ENCODE measurements at regions not wholly inside any gene's neighbourhood (a gene's known extent, or its start where the extent isn't known, plus 50 kb on each side); places are given as distances from the start of the nearest gene placed in this dataset.

DNA sequence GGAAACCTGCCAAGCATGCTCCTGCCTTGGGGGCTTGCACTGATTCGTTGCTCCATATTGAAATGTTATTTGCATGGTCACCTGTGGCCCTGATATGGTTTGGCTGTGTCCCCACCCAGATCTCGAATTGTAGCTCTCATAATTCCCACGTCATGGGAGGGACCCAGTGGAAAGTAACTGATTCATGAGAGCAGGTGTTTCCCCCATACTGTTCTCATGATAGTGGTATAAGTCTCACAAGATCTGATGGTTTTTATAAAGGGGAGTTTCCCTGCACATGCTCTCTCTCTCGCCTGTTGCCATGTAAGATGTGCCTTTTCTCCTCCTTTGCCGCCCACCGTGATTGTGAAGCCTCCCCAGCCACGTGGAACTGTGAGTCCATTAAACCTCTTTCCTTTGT is 402.4 kb downstream of the ETS1 start:
- no peak for DNase-seq

DNA sequence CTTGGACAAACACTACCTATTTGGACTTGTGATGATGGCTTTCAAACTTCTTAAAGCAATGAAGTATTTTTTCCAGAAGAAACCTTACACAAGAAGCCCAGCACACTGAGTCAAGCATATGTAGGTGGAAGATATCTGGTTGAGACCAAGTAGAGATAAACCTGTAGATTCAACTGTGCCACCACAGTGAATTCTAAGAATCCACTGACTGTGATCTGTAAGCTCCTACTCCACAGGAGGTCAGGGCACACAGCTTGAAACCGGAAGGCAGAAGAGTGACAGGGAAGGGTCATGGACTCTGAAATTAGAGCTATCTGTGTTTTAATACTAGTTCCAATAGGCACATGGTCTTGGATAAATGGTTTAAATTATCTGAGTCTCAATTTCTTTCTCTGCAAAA is 404.5 kb downstream of the ETS1 start:
- no peak for DNase-seq

DNA sequence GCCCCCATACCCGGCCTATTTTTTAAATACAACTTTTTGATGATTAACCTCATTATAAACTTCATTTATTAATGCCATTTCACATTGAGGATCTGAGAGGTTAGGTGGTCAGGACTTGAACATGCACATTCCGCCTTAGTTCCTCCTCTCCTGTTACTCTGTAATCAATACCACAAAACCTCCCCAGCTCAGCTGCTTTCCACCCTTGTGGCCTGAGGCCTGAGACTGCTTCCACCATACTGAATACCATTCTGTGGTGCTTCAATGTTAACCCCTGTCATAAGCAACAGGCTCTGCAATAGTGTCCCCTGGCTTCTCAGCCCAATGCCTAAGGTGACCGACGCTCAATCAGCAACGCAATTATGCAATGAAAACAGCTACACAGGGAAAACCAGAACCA is 405.4 kb downstream of the ETS1 start:
- DNase-seq = no peak

DNA sequence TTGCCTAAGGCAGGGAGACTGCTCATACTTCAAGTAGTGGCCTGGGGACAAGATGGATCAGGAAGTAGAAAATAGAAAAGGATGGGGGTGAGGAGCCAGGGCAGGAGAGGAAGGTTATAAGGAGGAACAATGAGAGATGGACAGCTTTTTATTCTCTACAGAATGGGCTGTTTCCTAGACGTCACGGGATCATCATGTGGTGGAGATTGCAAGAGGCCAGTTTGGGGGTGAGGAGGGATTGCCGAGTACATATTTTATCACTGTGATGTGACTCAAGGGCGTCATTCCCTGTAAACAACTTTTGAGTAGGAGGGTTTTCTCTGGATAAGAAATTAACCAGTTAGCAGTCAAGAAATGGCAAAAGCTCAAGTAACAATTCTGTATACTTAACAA is 406.3 kb downstream of the ETS1 start:
- no peak for DNase-seq

DNA sequence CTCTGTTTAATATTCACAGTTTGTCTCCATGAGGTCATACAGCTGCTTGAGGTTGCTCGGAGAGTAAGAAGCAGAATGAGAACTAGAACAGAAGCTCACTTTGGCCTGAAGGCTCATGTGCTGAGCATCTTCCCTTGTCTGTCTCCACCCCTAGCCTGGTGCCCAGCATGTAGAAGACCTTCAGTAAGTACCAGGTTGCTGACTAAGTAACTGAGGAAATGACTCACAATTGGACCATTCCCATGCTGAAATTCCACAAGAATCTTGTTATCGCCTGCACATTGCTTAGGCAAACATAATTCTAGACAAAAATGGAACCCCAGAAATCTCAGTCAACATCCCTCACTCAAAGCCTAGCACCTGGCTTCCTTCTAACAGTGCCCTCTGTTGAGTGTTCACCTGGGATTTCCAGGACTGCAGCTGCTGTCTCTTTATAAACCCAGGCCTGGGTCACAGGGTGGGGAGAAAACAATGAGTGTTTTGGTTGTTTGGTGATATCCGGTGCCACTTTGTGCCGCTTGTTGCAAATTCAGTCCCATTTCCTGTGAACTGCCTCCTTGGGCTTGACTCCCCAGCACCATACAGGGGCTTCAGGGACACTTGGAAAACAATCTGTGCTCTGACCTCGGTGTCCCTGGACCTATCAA is 406.8 kb downstream of the ETS1 start:
- DNase-seq = no peak

DNA sequence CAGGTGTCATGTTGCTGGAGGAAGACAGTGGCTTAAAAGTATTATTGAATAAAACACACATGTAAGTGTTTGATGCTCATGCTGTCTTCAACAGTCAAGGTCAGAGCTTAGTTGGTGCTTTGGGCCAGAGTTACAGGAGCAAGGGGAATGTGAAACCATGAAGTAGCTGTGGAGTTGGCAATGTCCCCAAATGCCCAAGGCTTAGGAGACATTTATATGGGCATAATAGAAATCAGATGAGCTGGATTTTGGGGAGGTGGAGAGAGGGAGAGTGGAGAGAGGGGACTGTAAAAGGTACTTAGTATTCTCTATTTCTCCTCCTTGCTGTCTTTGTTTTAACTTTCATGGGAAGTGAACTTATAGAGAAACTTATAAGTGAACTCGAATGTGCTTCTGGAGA is 407.8 kb downstream of the ETS1 start:
- no peak for DNase-seq

DNA sequence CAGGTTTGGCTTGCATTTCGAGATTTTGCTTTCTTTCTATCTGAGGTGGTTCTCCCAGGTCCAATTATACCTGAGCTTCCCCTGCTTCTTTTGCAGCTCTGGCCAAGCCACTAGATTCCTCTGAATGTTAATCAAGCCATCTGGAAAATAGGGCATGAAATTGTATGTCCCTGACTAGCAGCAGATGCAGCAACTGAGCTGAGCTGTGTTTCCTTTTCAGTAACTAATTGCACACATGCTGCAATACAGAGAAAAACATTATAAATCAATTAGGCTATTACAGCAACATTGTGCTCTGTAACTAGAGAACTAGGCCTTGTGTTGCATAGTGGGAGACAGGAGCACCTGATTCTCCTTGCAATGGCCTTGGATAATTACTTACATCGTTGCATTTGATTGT is 408.3 kb downstream of the ETS1 start:
- DNase-seq = no peak

DNA sequence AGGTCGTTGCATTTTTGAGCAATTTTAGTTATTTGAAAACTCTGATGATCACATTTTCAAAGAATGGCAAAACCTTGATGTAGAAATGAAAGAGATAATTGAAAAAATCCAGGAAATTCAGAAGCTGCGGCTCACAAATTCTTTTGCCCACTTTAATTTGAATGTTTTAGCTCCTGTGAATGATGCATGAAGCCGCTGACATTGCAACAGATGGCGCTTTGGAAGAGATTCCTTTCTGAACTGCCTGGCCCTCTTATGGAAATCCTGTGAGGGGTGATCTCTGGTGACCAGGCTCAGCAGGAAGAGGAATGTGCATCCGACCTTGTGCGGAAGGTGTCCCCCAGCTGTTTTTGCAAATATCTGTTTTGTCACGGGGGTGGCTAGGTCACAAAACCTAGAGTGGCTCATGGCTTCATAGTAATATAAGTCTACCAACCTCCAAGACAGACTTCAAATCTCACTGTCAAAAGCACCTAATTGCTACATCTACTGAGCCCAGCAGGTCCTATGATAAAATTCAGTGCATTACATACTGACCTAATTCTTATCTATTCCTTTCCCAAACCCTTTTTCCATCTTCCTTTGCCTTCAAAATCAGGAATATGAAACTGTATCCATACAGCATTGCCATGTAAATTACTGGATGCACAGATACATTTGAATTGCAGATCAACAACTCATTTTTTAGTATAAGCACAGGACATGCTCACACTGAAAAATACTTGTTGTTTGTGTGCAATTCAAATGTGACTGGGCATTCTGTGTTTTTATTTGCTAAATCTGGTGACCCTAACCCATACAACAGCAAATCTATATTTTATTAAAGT is 412.7 kb downstream of the ETS1 start:
- DNase-seq = no peak

DNA sequence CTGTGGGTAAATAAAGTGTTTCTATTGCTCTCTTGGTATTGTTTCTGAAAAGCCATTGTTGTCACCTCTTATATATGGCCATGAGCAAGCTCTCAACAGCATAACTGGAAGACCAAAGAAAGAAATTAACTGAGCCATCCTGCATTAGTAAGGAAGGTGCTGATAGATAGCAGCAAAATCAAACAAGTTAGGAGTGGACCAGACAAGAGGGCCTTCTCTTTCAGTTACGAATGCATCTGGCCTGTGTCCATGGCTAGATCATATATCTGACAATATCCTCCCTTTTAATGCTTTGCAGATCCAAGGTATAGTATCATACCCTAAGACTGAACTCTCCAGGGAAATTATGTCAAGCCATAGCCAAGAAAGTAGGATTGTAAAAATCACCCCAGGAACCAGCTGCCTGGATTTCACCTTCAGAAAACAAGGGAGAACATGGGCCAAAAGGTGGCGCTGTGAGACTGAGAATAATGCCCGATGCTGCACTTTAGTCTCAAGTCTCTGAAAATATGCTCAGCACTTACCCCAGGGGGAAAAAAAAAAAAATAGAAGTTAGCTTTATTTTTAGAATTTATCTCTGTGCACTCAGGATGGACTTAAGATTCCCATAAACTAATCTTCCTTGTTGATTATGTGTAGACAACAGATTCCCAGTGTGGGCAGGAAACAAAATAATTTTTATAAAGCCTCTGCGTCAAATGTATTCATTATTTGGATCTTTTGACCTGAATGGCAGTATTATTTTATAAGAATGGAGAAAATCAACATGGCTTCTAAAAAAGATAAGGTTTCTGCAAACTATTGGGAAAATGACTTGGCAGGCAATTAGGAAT is 415.1 kb downstream of the ETS1 start:
- peak; percentile 86 for DNase-seq

DNA sequence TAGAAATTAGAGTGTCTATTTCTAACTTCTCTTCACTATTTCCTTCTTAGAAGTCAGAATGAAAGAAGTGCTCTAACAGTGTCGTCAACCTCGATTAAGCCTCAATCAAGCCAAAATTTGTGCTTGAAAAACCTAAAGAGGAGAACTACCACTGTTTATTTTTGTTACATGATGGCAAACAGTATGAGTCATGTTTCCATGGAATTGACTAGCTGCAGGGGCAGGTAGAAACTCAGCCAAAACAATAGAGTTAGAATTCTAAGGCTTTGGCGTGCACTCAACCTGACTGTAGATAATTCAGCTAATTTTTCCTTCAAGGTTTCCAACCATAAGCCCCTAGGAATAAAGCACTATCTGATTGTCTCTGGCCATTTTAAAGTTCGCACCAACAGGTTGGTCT is 415.9 kb downstream of the ETS1 start:
- DNase-seq = no peak

DNA sequence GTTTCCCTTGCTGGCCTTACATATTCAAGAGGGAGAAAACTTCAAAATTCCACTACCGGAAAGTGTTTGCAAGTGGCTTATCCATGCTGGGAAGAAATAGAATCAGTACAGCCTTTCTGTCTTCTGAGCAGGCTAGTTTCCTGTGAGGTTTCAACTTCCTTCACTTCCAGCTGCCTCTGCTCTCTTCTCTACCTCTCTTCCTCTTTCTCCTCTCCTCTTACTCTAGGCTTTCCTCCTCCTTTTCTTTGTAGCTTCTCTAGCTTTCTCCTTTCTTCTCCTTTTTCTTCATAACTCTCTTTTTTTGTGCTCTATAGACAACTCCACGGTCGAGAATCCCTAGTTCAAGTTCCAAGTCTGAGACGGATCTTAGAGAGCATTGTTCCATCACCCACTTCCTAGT is 421.8 kb downstream of the ETS1 start:
- DNase-seq = no peak

DNA sequence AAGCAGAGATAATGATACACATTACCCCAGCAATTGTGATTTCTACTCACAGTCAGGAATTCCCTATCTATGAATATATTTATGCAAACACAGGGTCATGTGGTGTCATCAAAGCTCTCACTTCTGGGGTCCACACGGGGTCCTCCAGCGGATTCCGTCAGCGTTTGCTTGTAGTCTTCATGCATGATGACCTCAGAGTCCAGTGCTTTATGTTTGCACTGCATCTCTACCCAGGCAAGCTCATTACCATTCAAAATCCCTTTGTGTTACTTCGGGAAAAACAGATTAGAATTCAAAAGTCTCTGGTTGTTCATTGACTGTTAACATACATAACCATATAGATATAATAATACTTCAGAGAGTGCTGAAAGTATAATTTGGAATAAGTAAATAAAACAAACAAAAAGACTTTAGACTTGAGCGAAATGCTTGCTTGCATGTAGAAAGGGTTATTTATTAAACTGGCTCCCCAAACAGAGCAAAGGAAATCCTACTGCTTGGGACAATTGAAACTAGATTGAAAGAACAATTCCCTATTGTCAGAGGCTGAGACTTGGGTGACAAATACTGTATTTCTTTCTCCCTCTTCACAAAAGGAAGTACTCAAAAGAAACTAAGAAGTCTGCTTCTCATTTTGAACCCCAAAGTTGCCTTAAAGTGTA is 423.1 kb downstream of the ETS1 start:
- no peak for DNase-seq

DNA sequence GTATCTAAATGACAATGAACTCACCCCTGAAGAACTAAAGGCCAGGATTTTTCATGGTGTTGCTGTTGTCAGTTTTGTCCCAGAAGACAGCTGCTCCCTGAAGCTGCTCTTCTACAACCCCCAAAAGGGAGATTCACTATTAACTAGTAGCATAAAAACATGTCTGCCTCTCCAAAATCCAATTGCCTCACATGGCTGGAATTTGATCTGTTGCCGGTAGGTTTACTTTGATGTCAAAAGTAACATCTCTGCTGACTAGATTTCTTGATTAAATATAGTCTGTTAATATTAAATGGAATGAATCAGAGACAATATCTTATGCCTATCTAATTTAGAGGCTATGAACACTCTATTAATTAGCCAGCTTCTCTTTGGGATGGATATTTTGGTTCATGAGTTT is 425.4 kb downstream of the ETS1 start:
- no peak for DNase-seq

DNA sequence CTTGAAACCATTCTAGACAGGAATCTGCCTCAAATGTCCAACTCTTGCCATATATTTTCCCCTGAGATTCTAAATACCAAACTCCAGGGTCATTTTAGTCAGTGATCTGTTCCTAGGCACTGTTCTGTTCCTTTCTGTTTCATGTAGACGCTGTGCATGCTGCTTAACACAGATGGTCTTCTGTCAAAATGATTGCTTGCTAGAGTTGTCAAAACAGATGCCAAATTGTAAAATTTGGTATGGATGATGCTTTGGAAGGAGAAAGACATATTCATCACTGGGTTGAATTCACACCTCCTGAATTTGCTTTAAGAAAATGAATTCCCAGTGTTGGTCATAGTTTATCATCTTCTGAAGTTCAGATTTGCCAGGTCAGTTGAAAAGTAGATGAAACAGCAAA is 425.9 kb downstream of the ETS1 start:
- DNase-seq = no peak

DNA sequence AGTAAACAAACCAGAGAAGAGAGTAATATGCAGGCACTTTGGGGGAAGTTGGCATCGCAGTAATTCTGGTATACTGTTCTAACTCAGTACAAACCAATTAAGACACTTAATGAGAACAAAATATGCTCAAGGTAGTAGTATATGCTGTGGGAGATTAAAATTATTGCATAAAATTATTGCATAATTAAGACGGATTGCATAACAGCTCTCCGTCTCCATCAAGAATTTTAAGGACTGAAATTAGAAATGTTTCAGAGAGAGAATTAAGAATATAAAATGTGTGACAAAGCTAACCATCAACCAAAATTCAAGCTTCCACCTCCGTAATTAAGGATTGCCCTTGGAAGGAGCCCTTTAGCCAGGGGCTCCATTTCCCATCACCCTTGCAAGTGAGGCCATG is 428.5 kb downstream of the ETS1 start:
- no peak for DNase-seq

DNA sequence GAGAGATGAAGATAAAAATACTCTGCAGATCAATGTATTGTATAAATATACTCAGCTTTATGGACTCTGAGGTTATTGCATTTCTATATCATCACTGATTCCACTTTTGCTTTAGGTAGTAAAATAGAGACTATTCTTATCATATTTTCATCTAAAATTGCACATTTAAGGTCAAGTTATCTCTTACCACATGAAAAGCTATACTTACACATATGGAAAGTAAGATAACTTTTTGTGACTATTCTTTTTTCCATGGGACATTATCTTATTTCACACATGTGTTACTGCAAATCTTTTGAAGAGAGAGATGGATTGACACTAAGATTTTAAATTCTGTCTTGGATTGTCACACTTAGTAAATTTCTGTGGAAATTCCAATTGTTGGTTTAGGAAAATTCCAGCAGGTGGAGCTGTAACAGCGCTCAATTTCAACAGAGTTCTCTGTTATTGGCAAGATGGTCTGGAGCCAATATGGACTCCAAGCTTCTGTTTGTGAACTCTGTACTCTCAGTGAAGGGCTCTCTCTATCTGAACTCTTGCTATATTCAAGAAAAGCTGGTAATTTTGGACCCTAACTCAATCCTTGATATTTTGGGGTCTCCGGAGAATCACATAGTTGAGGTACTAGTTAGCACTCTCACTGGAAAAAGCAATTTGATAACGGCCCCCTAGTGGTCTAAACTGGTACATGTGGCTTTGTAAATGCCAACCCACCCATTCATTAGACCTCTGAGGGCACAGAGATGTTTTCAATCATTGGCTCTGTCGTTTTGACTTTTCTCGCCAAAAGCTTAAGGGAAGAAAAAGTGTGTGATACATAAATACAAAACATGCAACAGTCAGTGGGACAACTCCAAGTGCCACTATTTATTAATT is 429.7 kb downstream of the ETS1 start:
- no peak for DNase-seq

DNA sequence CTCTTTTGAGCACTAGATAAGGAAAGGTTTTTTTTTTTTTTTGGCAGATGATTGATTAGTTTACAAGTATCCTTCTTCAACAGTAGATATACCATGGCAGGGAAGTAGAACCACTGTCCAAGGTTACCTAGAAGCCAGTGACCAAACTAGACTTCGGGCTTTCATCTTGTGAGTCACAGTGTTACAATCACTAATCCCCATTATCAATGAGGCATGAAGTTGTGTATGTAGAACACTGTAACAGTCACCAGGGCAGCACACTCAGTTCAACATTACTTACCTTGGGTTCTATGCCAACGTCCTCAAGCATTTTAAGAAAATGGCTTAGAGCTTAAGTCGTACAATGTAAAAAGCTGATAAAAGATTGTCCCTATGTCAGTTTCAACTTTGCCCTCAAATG is 430.9 kb downstream of the ETS1 start:
- no peak for DNase-seq

DNA sequence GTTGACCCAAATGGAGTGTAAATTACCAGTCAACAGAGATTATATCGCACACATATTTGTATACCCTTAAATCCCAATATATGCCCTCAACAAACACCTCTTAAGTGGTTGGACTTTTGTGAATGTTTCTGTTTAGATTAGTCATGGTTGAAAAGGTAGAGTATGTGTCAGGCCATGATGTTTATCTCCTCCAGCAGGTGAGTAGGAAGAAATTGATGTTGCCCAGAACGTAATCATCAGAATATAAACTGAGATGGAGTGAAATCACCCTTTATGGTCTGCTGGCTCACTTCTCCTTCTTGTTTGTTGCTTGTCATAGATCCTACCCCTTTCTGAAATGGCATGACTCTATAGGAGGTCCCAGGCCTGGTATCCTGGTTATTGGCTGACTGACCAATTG is 431.8 kb downstream of the ETS1 start:
- no peak for DNase-seq

DNA sequence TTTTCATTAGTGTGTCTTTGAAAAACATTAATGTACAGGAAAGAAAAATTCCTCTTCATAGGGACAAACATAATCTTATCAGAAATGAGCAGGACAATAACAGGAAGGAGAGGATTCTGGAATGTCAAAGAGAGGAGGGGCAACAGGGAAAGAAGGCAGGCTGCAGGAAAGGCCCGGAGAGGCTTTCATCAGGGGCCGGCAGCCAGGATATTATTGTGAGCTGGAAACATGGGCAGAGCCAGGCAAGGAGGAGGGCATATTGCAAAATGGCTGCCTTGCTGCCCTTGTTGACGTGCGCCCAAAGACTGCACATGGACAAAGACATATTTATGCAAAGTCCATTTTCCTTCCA is 433.7 kb downstream of the ETS1 start:
- no peak for DNase-seq

DNA sequence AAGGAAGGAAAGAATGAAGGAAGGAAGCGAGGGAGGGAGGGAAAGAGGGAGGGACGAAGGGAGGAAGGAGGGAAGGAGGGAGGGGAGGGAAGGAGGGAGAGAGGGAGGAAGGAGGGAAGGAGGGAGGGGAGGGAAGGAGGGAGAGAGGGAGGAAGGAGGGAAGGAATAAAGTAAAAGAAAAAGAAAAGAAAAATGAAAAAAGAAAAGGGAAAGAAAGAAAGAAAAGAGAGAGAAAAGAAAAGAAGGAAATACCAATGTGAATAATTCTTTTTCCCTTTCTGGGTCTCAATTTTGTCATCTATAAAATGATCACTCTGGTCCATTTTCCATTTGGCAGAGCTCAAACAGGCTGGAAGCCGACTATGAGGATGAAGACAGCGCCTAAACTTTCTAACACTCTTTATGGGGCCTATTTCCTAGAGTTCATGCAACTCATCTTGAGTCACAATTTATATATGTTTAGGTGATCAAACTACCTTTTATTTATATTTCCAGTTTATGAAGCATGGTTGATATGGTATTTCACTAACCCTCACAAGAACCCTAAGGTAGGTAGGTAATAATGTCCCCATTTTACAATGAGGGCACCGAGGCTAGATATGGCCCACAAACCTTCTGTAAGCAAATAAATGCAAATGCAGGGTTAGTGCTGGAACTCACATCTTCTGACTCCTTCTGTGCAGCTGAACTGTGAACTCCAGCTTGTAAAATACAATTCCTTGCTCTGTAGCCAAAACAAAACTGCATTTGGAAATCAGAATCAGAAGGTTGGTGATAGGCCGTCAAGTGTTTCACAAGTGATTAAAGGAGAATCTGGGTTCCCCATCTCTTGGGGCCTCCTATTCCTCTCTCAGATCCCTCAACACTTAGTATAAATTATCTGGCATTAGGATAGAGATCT is 434.3 kb downstream of the ETS1 start:
- DNase-seq = no peak

DNA sequence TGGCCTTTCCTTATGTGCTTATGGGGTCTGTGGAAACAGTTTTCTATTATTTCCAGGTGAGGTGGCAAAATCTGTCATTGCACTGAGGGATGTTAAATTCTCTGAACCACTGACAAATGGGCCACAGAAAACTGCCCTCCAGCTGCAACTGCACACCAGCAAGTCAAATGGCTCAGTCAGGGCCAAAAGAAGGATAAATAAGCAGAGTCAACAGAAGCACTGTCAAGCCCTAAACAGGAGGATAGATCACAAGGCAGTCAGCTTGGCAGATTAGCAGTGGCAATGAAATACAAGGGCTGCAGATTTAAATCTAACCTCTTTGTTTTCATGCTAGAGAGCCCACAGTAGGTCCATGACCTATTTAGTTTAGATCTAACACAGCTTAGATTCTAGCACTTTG is 435.6 kb downstream of the ETS1 start:
- no peak for DNase-seq
